Occipital lobe (tissue), 1 donor: ENCODE measurements at regions not wholly inside any gene's neighbourhood (a gene's known extent, or its start where the extent isn't known, plus 50 kb on each side); places are given as distances from the start of the nearest gene placed in this dataset.

Experiments
- DNase-seq: peaks from one replicate; lab custom pipeline; 2025; lab: John Stamatoyannopoulos, UW

GRCh38 chr2:30310371-30310770, 79.0 kb downstream of the LBH start:
- no peak for DNase-seq

GRCh38 chr2:30310955-30311354, 79.6 kb downstream of the LBH start:
- no peak for DNase-seq

GRCh38 chr2:30311711-30312110, 80.4 kb downstream of the LBH start:
- no peak for DNase-seq

- no peak for DNase-seq
Observed at GRCh38 chr2:30312916-30313315, 81.6 kb downstream of the LBH start.

GRCh38 chr2:30314981-30315380, 83.6 kb downstream of the LBH start:
- DNase-seq, result no peak

- DNase-seq, result no peak
Observed at GRCh38 chr2:30315391-30316063, 84.2 kb downstream of the LBH start.

- no peak for DNase-seq
Observed at GRCh38 chr2:30316408-30316807, 85.1 kb downstream of the LBH start.

GRCh38 chr2:30318987-30319782, 87.9 kb downstream of the LBH start:
- DNase-seq, result no peak

GRCh38 chr2:30321466-30321865, 90.1 kb downstream of the LBH start:
- no peak for DNase-seq

GRCh38 chr2:30323499-30323898, 92.2 kb downstream of the LBH start:
- no peak for DNase-seq

GRCh38 chr2:30324245-30324908, 93.0 kb downstream of the LBH start:
- DNase-seq, result no peak

GRCh38 chr2:30325600-30326328, 94.4 kb downstream of the LBH start:
- DNase-seq, result no peak

GRCh38 chr2:30326497-30326896, 95.2 kb downstream of the LBH start:
- DNase-seq, result no peak

- DNase-seq, result no peak
Observed at GRCh38 chr2:30331038-30331437, 99.7 kb downstream of the LBH start.

- DNase-seq, result no peak
Observed at GRCh38 chr2:30331869-30332268, 100.5 kb downstream of the LBH start.

- no peak for DNase-seq
Observed at GRCh38 chr2:30332791-30333453, 101.6 kb downstream of the LBH start.

GRCh38 chr2:30334762-30335363, 103.5 kb downstream of the LBH start:
- DNase-seq, result no peak

- no peak for DNase-seq
Observed at GRCh38 chr2:30336084-30336483, 104.8 kb downstream of the LBH start.

- DNase-seq, result no peak
Observed at GRCh38 chr2:30336978-30337841, 105.9 kb downstream of the LBH start.

- DNase-seq, result no peak
Observed at GRCh38 chr2:30338475-30338874, 107.1 kb downstream of the LBH start.
